Activated B cell treated with CpG ODN at 0.5 μM for 24 hours (primary cell): ENCODE measurements at regions not wholly inside any gene's neighbourhood (a gene's known extent, or its start where the extent isn't known, plus 50 kb on each side); places are given as distances from the start of the nearest gene placed in this dataset.

ENCODE experiments used
- ATAC-seq: fragments of 200-7000 bp; cut with Tn5 transposase; one replicate; pipeline ENCODE4 v1.10.0; 2021; ENCODE audit warnings: low read depth, mild to moderate bottlenecking, moderate library complexity
- CTCF ChIA-PET: fragments of 350-600 bp; sonication (Branson Sonifier 250); formaldehyde crosslinking; loops from one replicate; lab custom pipeline; 2021; ENCODE audit warnings: antibody characterized with exemption; lab: Charles Lee
- POLR2A ChIA-PET: fragments of 350-600 bp; sonication (Branson Sonifier 250); formaldehyde crosslinking; loops from one replicate; lab custom pipeline; 2021; ENCODE audit warnings: antibody characterized with exemption; lab: Charles Lee
- DNase-seq: peaks from one replicate; pipeline ENCODE4 v3.0.0; 2022
- H3K27ac Mint-ChIP-seq: one replicate; pipeline ENCODE4 v1.8.0; 2020; ENCODE audit warnings: mixed read lengths
- H3K27me3 Mint-ChIP-seq: one replicate; pipeline ENCODE4 v1.8.0; 2021; ENCODE audit warnings: mixed read lengths
- H3K36me3 Mint-ChIP-seq: one replicate; pipeline ENCODE4 v1.8.0; 2021; ENCODE audit warnings: low read depth, mixed read lengths
- H3K4me1 Mint-ChIP-seq: one replicate; pipeline ENCODE4 v1.8.0; 2021; ENCODE audit warnings: mixed read lengths
- H3K4me3 Mint-ChIP-seq: one replicate; pipeline ENCODE4 v1.8.0; 2020; ENCODE audit warnings: mild to moderate bottlenecking, mixed read lengths
- H3K9me3 Mint-ChIP-seq: one replicate; pipeline ENCODE4 v1.8.0; 2020; ENCODE audit warnings: mixed read lengths
- intact Hi-C: fragments of 100-400 bp; cut with micrococcal nuclease; formaldehyde crosslinking; loops from one replicate; pipeline ENCODE4 v1.15.1; 2024
- TF ChIP-seq, protein P1 (sequence below): fragments of 200-600 bp; IDR thresholded peaks from one replicate; pipeline ENCODE4 v1.8.0; 2022; ENCODE audit warnings: antibody characterized with exemption, mild to moderate bottlenecking

DNA sequence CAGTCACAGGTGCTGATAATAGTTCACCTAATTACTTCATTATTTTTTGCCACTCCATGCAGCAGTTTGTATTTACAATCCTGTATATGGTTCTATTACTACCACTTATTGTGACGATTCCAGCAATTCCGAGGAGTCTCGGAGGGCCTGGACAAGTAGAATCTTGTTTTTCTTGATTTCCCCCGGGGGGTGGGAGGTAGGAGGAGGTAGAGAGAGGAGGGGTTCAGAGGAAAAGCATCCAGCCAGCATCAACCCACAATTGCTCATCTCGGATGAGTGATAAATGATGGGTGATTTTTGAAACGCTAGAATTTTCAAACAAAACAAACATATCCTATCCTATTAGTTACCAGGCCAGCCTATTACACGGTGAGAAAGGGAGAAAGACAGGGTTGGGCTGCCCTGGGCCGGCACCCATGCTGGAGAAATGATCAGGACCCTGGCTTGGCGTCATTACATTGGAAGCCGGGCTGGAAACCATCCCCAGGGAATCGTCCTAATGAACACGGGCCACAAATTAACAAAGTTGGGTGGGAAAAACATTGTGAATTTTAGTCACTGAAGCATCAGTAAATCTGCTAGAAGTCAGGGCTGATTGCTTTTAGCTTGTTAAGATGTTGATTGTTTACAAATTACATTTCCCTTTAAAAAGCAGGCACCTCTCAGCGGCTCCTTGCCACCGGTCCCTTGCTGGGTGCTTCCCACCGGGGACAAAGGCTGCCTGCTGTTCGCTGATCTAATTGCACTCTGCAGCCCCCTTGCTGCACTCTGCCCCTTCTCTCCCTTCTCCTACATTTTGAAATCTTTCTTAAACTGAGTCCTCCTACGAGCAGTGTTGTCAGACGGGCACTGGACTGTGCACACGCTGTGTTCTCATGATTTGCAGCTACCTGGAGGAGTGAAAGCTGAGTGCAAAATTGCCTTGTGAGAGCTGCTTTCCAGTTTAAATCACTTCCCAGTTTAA lies 95.5 kb downstream of the FAM204A start:
- ChIA-PET CTCF (interaction anchor here (1.5 kb wide), 1 partner anchor 750 kb away, joined by 3 read pairs; no protein-coding TSS in a partner anchor), POLR2A (no interaction called here)
- Mint-ChIP-seq H3K27me3 (peaks cover 49% of the 10 kb centered on the region), H3K27ac (no peak overlapping the region), H3K9me3 (no peaks in the 10 kb centered on the region), H3K36me3 (no peaks in the 10 kb centered on the region), H3K4me1 (no peaks in the 10 kb centered on the region), H3K4me3 (no peak overlapping the region)
- intact Hi-C loops = no loop called here
- ATAC-seq (no peak), DNase-seq (no peak)
- TF ChIP-seq, protein P1, sequence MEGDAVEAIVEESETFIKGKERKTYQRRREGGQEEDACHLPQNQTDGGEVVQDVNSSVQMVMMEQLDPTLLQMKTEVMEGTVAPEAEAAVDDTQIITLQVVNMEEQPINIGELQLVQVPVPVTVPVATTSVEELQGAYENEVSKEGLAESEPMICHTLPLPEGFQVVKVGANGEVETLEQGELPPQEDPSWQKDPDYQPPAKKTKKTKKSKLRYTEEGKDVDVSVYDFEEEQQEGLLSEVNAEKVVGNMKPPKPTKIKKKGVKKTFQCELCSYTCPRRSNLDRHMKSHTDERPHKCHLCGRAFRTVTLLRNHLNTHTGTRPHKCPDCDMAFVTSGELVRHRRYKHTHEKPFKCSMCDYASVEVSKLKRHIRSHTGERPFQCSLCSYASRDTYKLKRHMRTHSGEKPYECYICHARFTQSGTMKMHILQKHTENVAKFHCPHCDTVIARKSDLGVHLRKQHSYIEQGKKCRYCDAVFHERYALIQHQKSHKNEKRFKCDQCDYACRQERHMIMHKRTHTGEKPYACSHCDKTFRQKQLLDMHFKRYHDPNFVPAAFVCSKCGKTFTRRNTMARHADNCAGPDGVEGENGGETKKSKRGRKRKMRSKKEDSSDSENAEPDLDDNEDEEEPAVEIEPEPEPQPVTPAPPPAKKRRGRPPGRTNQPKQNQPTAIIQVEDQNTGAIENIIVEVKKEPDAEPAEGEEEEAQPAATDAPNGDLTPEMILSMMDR = no peak

DNA sequence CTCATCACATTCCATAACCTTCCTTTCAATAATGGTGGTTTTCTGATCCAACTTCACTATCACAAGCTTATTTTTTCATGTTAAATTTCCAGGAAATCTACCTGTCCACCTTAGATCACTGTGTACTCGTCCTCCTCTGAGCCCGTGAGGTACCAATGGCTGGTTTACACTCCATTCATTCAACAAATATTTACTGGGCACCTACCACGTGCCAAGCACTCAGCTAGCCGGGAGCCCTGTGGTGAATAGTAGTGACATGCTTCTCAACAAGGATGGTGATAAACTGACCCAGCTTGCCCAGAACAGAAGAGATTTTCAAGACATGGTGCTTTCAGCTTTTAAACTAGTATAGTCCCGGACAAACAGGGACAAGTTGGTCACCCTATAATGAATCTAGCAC lies 98.2 kb downstream of the FAM204A start:
- POLR2A ChIA-PET = no interaction called here
- ATAC-seq = no peak
- no peak overlapping the region for H3K4me3 Mint-ChIP-seq
- no peak overlapping the region for H3K27ac Mint-ChIP-seq
- no peaks in the 10 kb centered on the region for H3K36me3 Mint-ChIP-seq
- no peaks in the 10 kb centered on the region for H3K4me1 Mint-ChIP-seq
- no peaks in the 10 kb centered on the region for H3K9me3 Mint-ChIP-seq
- CTCF ChIA-PET = interaction anchor here (0.6 to 5.3 kb wide), 7 partner anchors 10 to 1027 kb away, joined by 3 to 67 read pairs (median 4); no protein-coding TSS in a partner anchor
- DNase-seq = no peak
- H3K27me3 Mint-ChIP-seq = peaks cover 45% of the 10 kb centered on the region
- TF ChIP-seq, protein P1 = no peak
- intact Hi-C loops = no loop called here

DNA sequence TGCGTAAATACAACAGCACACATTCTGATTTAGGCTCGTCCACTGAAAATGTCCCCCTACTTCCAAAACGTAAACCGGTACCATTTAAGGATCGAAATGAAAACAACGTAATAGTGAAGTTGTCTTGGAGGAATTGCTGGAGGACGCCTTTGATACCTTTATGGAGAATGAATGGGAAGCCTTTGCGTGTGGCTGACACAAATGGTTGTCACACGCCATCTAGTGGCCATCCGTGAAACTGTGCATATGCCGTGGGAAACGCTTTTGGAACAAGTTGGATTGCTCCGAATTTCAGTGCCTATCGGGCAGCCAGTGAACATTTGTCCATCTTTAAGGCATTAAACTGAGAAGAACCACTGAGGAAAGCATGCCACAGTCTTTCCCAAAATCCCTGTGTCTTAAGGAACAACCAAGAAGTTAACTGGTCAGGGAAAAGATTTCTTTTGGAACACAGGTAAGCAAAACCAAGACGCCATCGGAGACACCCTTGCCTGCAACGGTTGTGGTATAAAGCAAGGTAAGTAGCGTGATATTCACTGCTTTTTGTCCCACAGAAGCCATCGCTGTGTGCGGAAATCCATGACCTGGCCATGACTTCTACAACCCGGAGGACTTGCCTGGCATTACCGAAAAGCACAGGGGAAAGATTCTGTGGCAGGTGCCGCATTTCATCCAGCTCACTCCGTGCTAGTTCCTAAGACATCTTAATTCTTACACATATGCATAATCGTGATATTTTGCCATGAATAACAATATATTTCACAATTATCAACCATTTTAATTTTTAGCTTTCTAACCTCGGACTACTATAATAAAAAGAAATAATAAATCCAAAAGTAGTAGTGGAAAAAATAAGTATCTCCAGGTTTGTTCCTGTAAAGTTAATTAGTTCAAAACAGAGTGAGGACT lies 100.6 kb downstream of the FAM204A start:
- no peaks in the 10 kb centered on the region for H3K36me3 Mint-ChIP-seq
- TF ChIP-seq, protein P1 = peak; percentile 99
- POLR2A ChIA-PET = no interaction called here
- peaks cover 38% of the 10 kb centered on the region for H3K27me3 Mint-ChIP-seq
- no peaks in the 10 kb centered on the region for H3K9me3 Mint-ChIP-seq
- H3K4me1 Mint-ChIP-seq = no peaks in the 10 kb centered on the region
- CTCF ChIA-PET = interaction anchor here (0.7 to 5.3 kb wide), 10 partner anchors 12 to 1025 kb away, joined by 3 to 67 read pairs (median 4); no protein-coding TSS in a partner anchor
- DNase-seq (peak; percentile 36), ATAC-seq (no peak)
- no peak overlapping the region for H3K27ac Mint-ChIP-seq
- intact Hi-C loops = loop anchor here (1.0 kb wide), 3 partner anchors 704 to 798 kb away; no protein-coding TSS in a partner anchor
- H3K4me3 Mint-ChIP-seq = no peak overlapping the region

DNA sequence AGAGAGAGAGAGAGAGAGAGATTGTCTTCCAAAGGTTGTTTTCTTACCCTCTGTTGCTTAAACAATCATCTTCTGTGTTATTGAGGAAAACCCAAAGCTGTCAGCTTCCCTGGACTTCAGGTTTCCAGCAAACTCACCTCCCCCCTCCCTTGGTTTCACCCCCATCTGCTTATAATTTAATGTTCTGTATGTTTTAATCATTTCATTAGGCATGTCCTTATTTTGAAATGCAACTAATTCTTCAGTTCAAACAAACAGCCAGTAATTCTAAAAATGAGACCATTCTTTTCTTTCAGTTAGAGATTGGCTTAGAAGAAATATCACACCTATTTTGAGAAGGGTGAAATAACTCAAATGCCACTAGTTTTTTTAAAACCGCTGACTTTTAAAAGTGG lies 102.9 kb downstream of the FAM204A start:
- no peak for DNase-seq
- Mint-ChIP-seq H3K27me3 (peaks cover 24% of the 10 kb centered on the region), H3K36me3 (no peaks in the 10 kb centered on the region), H3K27ac (no peak overlapping the region), H3K9me3 (no peaks in the 10 kb centered on the region), H3K4me1 (no peaks in the 10 kb centered on the region), H3K4me3 (no peak overlapping the region)
- ATAC-seq = no peak
- CTCF ChIA-PET = no interaction called here
- intact Hi-C loops = no loop called here
- TF ChIP-seq, protein P1 = no peak
- POLR2A ChIA-PET = no interaction called here
